ENCODE measurements at regions not wholly inside any gene's neighbourhood (a gene's known extent, or its start where the extent isn't known, plus 50 kb on each side); places are given as distances from the start of the nearest gene placed in this dataset.

GRCh38 chr11:24043842-24044241 is 453.0 kb upstream of the LUZP2 start:
- H3K27ac ChIP-seq = no peak overlapping the region
- no peaks in the 10 kb centered on the region for H3K4me1 ChIP-seq (ENCODE audit: low read depth)

GRCh38 chr11:24046731-24047130 is 450.1 kb upstream of the LUZP2 start:
- H3K9me3 ChIP-seq (ENCODE audit: low read depth) = no peaks in the 10 kb centered on the region
- no peak for DNase-seq (ENCODE audit: low read depth in 1 of 2, low spot score in 1 of 2)
- no peaks in the 10 kb centered on the region for H3K27me3 ChIP-seq
- no peaks in the 10 kb centered on the region for H3K4me1 ChIP-seq (ENCODE audit: low read depth)
- H3K36me3 ChIP-seq = no peaks in the 10 kb centered on the region
- no peak overlapping the region for H3K4me3 ChIP-seq
- no peak overlapping the region for H3K27ac ChIP-seq
- TF ChIP-seq CTCF (IDR thresholded peaks at IDR 0.05; ENCODE audit: low read depth, low read length) = no peak

More at GRCh38 chr11:24043842-24044241, 453.0 kb upstream of the LUZP2 start:
- DNase-seq (ENCODE audit: low read depth in 1 of 2, low spot score in 1 of 2) = no peak
- no peaks in the 10 kb centered on the region for H3K9me3 ChIP-seq (ENCODE audit: low read depth)
- H3K4me3 ChIP-seq = no peak overlapping the region
- H3K27me3 ChIP-seq = no peaks in the 10 kb centered on the region
- H3K36me3 ChIP-seq = no peaks in the 10 kb centered on the region
- no peak for TF ChIP-seq CTCF (IDR thresholded peaks at IDR 0.05; ENCODE audit: low read depth, low read length)

GRCh38 chr11:24056051-24056450 is 440.8 kb upstream of the LUZP2 start:
- no peaks in the 10 kb centered on the region for H3K9me3 ChIP-seq (ENCODE audit: low read depth)

GRCh38 chr11:24060125-24060524 is 436.7 kb upstream of the LUZP2 start:
- DNase-seq (ENCODE audit: low read depth in 1 of 2, low spot score in 1 of 2) = no peak
- H3K4me1 ChIP-seq (ENCODE audit: low read depth) = no peaks in the 10 kb centered on the region
- no peak overlapping the region for H3K4me3 ChIP-seq
- no peaks in the 10 kb centered on the region for H3K27me3 ChIP-seq
- no peaks in the 10 kb centered on the region for H3K9me3 ChIP-seq (ENCODE audit: low read depth)
- TF ChIP-seq CTCF (IDR thresholded peaks at IDR 0.05; ENCODE audit: low read depth, low read length) = no peak
- H3K36me3 ChIP-seq = no peaks in the 10 kb centered on the region
- H3K27ac ChIP-seq = no peak overlapping the region

More at GRCh38 chr11:24056051-24056450, 440.8 kb upstream of the LUZP2 start:
- Histone ChIP-seq H3K27ac (no peak overlapping the region), H3K4me3 (no peak overlapping the region), H3K36me3 (no peaks in the 10 kb centered on the region), H3K4me1 (ENCODE audit: low read depth) (no peaks in the 10 kb centered on the region), H3K27me3 (no peaks in the 10 kb centered on the region)
- peak in 1 of 2 donors; percentile 8 for DNase-seq (ENCODE audit: low read depth in 1 of 2, low spot score in 1 of 2)
- TF ChIP-seq CTCF (IDR thresholded peaks at IDR 0.05; ENCODE audit: low read depth, low read length) = no peak

- no peaks in the 10 kb centered on the region for H3K27me3 ChIP-seq
- no peak overlapping the region for H3K27ac ChIP-seq
- no peak for DNase-seq (ENCODE audit: low read depth in 1 of 2, low spot score in 1 of 2)
- H3K36me3 ChIP-seq = no peaks in the 10 kb centered on the region
- TF ChIP-seq CTCF (IDR thresholded peaks at IDR 0.05; ENCODE audit: low read depth, low read length) = no peak
- no peak overlapping the region for H3K4me3 ChIP-seq
- H3K4me1 ChIP-seq (ENCODE audit: low read depth) = no peaks in the 10 kb centered on the region
- no peaks in the 10 kb centered on the region for H3K9me3 ChIP-seq (ENCODE audit: low read depth)
These were observed 432.4 kb upstream of the LUZP2 start for GRCh38 chr11:24064309-24064903.

Measured in cardiac muscle cell (in vitro differentiated cells and primary cell).